ENCODE measurements at regions not wholly inside any gene's neighbourhood (a gene's known extent, or its start where the extent isn't known, plus 50 kb on each side); places are given as distances from the start of the nearest gene placed in this dataset.
"Not testable (repeated sequence)": the region's sequence is repeated elsewhere in the genome, so short reads cannot be mapped to it uniquely, and the experiment has no call there.

DNA sequence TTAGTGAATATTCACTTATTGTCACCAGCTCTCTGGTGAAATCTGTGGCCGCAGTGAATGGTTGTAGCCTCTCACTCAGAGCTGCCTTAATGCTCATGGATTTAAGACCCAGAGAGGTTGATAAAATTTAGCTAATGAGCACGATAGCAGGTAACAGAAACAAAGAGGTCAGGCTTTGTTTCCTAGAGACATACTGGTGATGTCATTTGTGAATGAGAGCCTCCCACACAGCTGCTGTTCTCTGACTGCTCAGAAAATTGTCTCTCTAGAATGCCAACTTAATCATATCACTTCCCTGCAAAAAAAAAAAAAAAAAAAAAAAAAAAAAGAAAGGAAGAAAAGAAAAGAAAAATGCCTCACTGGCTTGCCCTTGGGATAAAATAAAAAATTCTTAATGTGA is 411.7 kb upstream of the MYT1L start:
- no peak for DNase-seq (ENCODE audit: low spot score)

DNA sequence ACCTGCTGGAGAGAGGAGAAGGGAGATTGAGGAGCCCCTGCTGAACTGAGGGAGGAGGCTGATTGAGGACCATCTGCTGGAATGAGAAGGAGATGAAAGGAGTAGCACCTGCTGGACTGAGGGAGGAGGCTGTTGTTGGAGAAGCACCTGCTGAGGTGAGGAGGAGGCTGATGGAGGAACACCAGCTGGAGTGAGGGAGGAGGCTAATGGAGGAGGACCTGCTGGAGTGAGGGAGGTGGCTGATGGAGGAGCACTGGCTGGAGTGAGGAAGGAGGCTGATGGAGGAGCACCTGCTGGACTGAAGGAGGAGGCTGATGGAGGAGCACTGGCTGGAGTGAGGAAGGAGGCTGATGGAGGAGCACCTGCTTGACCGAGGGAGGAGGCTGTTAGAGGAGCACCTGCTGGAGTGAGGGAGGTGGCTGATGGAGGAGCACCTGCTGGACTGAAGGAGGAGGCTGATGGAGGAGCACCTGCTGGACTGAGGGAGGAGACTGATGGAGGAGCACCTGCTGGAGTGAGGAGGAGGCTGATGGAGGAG is 409.2 kb upstream of the MYT1L start:
- DNase-seq (ENCODE audit: low spot score): no peak

DNA sequence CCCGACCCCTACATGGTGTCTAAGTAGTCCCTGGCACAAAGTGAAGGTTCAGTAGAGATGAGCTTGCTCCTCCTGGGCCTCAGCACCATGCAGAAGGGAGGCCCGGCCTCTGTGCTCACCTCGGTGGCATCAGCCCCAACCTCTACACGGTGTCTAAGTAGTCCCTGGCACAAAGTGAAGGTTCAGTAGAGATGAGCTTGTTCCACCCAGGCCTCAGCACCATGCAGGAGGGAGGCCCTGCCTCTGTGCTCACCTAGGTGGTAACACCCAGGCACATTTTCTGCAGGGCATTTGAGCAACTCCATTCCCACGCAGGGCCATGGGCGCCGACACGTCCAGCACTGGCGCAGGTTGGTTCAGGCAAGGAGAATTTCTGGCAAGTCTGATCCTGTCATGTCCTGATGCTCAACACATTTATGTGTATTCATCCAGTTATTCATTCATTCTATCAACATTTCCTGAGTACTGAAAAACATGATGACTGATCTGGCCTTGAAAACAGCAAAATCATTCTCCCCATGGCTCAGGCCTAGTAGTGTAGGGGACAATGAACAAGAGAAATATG is 408.2 kb upstream of the MYT1L start:
- DNase-seq (ENCODE audit: low spot score): no peak

DNA sequence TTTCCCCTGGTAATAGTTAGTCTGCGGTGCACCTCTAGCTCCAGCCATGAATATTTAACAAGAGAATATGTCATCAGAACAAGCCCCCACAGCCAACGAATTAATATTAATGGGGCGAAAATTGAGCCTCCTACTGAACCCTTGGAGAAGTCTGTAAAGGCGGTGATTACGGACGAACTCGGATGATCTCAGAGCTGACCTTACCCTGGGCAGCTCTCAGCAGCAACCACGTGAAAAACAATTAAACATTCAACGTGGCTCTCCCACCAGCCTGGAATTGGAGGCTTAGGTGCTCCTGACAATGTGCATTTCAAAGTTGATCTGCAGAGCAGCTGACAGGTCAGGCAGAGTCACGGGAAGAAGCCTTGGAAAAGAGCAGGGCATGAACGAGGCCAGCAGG is 407.6 kb upstream of the MYT1L start:
- DNase-seq (ENCODE audit: low spot score): no peak

DNA sequence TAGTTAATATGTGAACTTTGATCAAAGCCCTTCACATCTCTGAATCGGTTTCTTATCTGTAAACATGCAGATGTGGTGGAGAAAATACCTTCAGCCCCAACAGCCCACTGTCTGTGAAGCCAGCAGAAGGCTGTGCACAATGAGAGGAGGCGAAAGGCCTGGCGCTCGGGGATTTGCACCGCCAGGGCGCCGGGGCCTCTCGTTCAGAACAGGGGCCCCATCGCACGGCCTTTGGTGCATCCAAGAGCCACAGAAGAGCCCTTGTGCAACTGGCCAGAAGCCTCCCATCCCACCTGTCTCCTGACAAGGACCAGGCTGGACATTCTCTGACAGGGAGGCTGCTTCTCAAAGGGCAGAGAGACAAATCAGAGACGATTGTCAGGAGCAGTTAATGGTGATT is 407.2 kb upstream of the MYT1L start:
- no peak for DNase-seq (ENCODE audit: low spot score)

DNA sequence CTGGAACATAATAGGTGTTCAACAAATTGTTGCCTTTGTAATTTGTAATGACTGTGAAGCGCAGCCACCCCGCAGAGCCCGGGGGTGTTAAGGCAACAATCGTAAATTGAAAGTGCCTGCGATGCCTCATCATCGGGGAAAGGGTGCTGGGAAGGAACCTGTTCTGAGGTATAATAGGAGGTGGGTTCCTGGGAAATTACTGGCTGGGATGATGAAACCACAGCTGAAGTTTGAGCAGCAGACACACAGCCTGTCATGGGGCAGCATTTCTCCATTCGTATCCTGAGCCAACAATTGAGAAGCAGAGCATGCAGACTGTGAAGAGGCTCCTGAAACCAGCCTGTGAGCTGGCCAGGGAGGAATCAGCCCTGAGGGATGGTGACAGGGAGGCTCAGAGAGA is 404.0 kb upstream of the MYT1L start:
- DNase-seq (ENCODE audit: low spot score): no peak

DNA sequence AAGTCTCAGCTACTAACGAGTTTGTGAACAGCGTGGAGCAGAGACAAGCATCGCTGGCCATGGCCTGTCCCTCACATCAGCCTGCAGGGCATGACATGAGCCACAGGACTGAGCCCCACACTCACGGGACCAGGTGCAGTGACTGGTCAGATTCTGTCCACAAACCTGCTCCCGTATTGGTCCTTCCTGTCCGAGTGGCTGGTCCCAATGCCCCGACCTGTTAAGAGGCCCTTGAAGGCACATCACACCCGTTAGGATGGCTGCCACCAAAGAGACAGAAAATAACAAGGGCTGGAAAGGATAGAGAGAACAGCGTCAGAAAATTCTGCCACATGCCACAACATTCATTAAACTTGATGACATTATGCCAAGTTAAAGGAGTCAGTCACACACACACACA is 403.2 kb upstream of the MYT1L start:
- DNase-seq (ENCODE audit: low spot score): no peak

DNA sequence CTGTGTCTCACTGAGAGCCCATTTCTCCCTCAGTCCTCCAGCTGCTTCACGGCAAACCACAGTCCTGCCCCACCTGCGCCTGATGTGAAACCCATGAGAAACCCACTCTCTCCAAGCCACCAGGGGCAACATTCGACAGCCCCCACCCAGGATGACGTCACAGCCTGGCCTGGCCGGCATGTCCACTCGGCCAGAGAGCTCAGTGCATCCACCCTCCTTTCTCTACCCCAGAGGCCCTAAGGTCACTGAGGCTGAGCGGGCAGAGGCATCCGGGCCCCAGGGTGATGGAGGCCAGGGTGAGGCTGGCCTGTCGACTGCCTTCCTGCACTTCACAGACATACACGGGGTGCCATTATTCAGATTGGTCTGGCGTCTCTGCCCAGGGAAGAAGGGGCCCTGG is 402.7 kb upstream of the MYT1L start:
- DNase-seq (ENCODE audit: low spot score): no peak

DNA sequence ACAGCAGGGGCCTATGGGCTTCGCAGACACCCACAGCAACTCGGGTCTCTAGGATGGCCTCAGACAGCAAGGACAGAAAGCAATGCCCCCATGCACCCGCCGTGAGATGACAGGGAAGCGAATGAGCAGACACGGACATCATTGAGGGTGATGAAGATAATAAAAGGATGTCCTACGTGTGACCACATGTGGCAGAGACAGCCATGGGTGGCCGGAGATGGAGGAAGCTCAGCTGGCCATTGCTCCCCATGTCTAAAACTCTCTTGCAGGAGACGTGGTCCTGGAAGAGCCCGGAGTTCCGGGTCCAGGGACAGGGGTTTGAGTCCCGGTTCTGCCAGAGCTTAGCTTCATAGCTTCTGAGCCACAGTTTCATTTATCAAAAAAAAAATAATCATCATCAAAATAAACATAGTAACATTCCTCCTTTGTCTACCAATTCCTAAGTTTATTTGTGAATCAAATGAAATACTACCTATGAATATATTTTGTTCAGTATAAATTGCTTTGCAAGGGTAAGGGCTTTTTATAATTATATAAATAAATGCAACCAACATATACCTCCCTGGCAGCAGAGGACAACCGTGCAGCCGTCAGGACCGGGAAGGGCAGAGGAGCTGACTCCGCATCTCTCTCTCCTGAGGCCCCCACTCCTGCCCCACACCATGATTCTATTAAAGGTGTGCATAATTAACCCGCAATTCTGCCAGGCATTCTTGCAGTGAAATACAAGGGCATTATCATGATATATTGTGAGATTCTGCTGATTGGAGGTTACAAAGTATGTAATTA is 401.4 kb upstream of the MYT1L start:
- DNase-seq (ENCODE audit: low spot score): no peak

DNA sequence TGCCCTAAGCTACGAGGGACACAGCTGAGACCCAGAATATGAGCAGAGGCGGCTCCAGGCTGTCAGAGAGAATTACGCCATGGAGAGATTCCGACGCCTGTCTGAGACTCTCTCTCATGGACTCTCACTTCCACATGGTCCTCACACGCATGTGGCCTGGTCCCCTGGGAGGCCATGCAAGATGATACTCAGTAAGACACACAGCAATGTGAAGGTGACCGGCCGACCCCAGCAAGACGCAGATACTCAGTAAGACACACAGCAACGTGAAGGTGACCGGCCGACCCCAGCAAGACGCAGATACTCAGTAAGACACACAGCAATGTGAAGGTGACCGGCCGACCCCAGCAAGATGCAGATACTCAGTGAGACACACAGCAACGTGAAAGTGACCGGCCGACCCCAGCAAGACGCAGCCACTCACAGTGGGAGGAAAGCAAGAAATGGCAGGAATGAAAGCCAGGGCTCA is 400.8 kb upstream of the MYT1L start:
- DNase-seq (ENCODE audit: low spot score): no peak

DNA sequence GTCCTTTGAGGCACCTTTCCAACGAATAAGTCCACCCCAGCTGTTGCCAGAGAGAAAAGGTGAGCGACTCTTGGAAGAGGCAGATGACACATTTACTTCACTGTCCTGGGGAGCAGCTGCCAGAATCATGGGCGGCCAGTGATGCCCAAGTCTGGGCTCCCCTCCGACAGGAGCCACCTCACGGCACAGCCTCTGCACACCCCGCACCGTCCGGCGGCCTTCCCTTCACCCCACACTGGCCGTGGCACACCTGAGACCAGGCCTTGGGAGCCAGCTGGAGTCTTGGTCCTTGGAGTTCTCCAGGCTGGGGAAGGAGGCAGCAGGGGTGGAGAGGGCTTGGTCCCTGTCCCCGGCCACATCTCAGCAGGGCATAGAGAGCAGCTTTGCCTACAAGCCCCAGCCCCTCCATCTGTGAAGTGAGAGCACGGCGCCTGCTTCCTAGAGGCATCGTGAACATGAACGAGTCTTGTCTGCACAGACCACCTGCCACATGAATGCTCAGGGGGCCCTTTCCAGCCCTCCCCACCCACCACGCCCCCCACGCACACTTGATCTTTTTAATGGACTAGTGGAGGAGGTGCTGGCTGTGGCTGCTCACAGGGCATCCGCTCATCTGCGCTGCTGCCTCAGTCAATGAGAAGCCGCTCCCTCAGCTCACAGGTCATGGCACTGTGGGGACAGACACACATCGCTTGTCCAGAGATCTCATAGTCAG is 400.2 kb upstream of the MYT1L start:
- no peak for DNase-seq (ENCODE audit: low spot score)

DNA sequence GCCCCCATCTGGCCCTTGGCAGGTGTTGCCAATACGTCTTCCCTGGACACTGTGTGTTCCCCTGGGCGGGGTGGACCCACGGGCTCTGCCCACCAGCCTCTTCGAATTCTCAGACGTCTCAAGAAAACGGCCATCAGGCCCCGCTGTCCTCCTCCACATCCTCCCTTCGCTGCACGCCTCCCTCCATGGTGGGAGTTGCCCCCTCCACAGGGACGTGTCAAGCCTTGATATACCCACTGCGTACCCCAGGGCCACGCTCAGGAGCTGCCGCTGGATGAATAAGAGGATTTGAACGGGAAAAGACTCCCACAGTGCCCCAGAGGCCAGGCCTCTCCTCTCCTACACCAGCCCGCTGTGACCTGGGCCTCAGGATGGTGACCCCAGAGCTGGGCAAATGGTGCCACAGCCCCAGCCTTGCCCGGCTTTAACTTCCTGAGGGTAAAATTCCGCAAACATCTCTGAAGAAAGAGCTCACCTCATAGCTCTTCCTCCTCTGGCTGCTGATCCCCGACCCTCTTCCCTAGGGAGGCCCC is 399.3 kb upstream of the MYT1L start:
- no peak for DNase-seq (ENCODE audit: low spot score)

DNA sequence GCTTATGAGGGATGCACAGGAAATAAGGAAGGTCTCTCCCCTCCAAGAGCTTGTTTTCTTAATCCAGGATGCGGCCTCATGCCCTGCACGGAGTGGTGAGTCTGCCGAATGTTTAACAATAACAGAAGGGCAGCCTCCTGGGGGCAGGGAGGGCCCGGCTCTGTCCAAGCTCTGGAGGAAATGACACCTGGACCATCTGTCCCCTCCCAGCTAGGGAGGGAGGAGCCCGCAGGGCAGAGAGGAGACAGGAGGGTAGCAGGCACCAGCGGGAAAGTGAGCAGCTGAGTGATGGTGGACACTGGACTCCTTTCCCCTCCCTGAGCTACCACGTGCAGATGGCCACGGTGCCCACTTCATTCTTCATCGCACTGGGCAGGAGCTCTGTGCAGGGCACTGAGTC is 398.2 kb upstream of the MYT1L start:
- no peak for DNase-seq (ENCODE audit: low spot score)

DNA sequence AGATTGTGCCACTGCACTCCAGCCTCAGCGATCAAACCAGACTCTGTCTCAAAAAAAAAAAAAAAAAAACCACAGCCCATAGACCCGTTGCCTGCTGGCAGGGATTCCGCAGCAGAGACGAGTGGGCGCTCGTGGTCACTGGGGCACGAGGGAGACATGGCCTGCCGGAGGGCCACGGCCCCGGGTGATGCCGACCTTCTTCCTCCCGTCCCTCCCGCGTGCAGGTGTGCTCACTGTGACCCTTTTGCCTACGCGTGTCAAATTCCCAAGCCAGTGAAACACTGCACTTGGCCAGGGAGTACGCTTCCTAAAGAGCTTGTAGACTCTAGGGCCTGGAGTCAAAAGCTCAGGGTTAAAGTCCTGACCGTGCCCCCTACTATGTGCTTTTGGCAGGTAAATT is 397.6 kb upstream of the MYT1L start:
- DNase-seq (ENCODE audit: low spot score): no peak

DNA sequence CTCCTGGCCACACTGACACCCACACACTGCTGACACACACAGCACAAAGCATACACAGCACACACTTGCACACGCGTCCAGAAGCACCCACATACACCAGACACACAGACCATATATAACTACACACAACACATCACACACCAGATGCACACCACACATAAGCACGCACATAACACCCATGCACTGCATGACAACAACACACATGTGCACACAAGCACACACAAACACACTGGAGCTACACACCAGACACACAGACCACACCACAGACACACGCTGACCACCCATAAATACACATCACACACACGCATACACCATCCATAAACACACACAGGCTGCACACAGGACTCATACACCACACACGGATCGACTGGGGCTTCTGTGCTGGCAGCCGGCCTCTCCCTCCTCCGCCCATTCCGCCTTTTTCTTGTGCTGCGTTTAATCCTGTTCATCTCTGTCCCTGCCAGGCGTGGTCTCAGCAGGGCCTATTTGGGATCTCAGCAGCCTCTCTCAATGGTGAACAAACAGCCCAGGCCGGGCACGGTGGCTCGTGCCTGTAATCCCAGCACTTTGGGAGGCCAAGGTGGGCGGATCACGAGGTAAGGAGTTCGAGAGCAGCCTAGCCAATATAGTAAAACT is 396.9 kb upstream of the MYT1L start:
- DNase-seq (ENCODE audit: low spot score): no peak

DNA sequence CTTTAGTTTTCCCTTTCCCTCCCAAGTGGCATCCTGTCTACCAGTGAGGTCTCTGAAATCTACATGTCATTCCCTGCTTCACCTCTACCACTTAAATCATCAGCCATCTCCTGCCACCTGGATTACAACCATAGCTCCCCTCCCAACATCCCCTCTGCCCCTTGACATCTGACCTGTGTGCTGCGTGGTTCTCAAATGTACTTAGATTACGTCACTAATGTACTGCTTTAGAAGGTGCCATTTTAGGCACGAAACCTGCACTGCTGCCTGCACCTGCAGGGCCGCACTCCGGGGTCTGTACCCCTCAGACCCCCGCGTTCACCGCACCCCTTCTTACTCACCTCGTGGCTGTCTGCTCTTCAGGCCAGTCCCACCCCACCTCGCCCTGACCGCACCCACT is 395.1 kb upstream of the MYT1L start:
- no peak for DNase-seq (ENCODE audit: low spot score)

DNA sequence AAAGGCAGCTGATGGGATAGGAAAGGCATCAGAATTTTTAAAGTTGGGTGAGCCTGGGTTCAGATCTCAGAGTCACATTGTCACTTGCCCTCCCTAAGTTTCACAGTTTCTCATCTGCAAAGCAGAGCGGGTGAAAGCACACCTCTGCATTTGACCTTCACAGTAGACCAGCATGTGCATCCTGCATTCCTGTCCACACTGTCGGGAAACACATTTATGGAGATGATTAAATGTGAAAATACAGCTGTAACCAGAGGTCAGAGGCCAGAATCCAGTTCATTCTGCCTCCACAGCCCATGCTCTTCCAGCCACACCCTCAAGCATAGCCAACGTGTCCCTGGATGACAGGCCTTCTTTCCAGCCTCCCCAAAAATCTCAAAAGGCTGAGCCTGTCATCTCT is 392.0 kb upstream of the MYT1L start:
- no peak for DNase-seq (ENCODE audit: low spot score)

DNA sequence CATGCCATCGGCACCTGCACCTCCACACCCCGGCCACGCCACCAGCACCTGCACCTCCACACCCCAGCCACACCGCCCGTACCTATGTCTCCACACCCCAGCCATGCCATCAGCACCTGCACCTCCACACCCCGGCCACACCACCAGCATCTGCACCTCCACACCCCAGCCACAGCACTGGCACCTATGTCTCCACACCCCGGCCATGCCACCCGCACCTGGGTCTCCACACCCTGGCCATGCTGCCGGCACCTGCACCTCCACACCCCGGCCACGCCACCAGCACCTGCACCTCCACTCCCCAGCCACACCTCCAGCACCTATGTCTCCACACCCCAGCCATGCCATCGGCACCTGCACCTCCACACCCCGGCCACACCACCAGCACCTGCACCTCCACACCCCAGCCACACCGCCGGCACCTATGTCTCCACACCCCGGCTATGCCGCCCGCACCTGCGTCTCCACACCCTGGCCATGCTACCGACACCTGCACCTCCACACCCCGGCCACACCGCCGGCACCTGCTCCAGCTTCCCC is 390.3 kb upstream of the MYT1L start:
- DNase-seq (ENCODE audit: low spot score): no peak

DNA sequence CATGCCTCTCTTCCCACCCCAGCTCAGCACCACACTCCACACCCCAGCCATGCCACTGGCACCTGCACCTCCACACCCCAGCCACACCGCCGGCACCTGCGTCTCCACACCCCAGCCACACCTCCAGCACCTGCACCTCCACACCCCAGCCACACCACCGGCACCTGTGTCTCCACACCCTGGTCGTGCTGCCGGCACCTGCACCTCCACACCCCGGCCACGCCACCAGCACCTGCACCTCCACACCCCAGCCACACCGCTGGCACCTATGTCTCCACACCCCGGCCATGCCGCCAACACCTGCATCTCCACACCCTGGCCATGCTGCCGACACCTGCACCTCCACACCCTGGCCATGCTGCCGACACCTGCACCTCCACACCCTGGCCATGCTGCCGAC is 389.7 kb upstream of the MYT1L start:
- not testable (repeated sequence) for DNase-seq (ENCODE audit: low spot score)

DNA sequence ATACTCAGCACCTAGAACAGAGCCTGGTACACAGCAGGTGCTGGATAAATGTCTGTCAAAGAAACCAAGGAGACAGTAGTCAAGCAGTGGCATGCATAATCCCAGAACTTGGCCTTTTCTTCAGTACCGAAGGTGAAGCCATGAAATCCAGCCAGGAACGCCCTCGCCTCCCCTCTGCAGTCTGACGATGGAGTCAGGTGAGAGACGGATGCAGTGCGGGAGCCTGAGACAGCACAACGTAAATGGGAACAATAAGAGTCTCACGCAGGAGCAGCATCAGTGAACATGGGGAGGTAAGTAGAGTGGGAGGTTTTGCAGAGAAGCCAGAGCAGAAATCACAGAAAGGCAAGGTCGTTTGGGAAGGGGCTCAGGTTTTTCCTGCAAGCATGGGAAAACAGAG is 389.3 kb upstream of the MYT1L start:
- DNase-seq (ENCODE audit: low spot score): no peak

DNA sequence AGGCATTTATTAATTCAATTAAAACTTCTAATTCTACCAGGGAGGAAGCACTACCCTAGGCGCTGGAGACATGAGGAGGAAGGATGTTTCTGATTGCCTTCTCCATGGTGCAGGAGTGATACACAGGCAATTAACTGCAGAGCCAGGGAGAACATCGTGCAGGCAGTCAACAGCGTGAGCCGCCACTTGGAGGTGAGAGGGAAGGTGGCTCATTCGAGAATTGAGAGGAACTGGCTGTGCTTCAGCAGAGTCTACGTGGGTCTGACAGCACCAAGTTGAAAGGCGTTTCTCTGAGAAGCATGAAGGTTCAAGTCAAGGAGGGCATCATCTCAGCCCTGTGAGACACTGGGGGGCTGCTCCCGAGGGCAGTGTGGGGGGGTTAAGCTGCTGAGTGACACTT is 388.7 kb upstream of the MYT1L start:
- no peak for DNase-seq (ENCODE audit: low spot score)

DNA sequence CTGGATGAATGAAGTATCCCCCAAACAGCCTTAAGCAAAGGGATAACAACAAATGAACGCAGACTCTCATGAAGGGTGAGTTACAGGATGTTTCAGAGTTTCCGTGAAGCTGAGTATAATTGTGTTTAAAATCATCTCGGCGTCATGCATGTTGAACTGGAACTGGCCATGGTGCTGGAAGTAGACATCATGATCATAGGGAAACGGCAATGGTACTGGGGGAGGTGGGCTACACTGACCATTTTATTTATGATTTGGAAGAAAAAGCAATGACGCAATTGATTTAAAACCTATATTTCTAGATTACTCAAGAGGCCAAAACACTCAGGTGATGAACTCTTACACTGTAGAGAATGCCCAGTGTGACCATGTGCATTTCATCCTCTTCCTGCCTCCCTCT is 387.9 kb upstream of the MYT1L start:
- no peak for DNase-seq (ENCODE audit: low spot score)

All from iPS-NIHi11 (cell line).